RPMI7951 (cell line): ENCODE measurements at regions not wholly inside any gene's neighbourhood (a gene's known extent, or its start where the extent isn't known, plus 50 kb on each side); places are given as distances from the start of the nearest gene placed in this dataset.
"Not testable (repeated sequence)": the region's sequence is repeated elsewhere in the genome, so short reads cannot be mapped to it uniquely, and the experiment has no call there.

Source experiments
- DNase-seq: peaks from one replicate; pipeline ENCODE4 v3.0.0-alpha.2; 2012; ENCODE audit warnings: low read depth

- no peak for DNase-seq
These were observed 502.3 kb downstream of the DIRAS2 start for GRCh38 chr9:90140131-90140818.

- DNase-seq: peak; percentile 7
These were observed 500.9 kb downstream of the DIRAS2 start for GRCh38 chr9:90141723-90142122.

GRCh38 chr9:90142580-90142979 lies 500.0 kb downstream of the DIRAS2 start:
- DNase-seq: peak; percentile 18

GRCh38 chr9:90147426-90147825 lies 495.2 kb downstream of the DIRAS2 start:
- DNase-seq: no peak

GRCh38 chr9:90156318-90156717 lies 486.3 kb downstream of the DIRAS2 start:
- no peak for DNase-seq

GRCh38 chr9:90162326-90162725 lies 480.3 kb downstream of the DIRAS2 start:
- no peak for DNase-seq

GRCh38 chr9:90162819-90163218 lies 479.8 kb downstream of the DIRAS2 start:
- DNase-seq: no peak

GRCh38 chr9:90165281-90165680 lies 477.3 kb downstream of the DIRAS2 start:
- no peak for DNase-seq

GRCh38 chr9:90166374-90166773 lies 476.2 kb downstream of the DIRAS2 start:
- DNase-seq: not testable (repeated sequence)

GRCh38 chr9:90167914-90168313 lies 474.7 kb downstream of the DIRAS2 start:
- no peak for DNase-seq

- DNase-seq: no peak
These were observed 473.1 kb downstream of the DIRAS2 start for GRCh38 chr9:90169490-90169889.

GRCh38 chr9:90173935-90174334 lies 468.7 kb downstream of the DIRAS2 start:
- not testable (repeated sequence) for DNase-seq

- not testable (repeated sequence) for DNase-seq
These were observed 468.3 kb downstream of the DIRAS2 start for GRCh38 chr9:90174346-90174745.

GRCh38 chr9:90175257-90175656 lies 467.4 kb downstream of the DIRAS2 start:
- no peak for DNase-seq

GRCh38 chr9:90175865-90176264 lies 466.8 kb downstream of the DIRAS2 start:
- DNase-seq: no peak

GRCh38 chr9:90176901-90177300 lies 465.7 kb downstream of the DIRAS2 start:
- DNase-seq: no peak

GRCh38 chr9:90180381-90180780 lies 462.2 kb downstream of the DIRAS2 start:
- no peak for DNase-seq

- no peak for DNase-seq
These were observed 454.0 kb downstream of the DIRAS2 start for GRCh38 chr9:90188656-90189055.

- DNase-seq: no peak
These were observed 453.3 kb downstream of the DIRAS2 start for GRCh38 chr9:90189306-90189705.

GRCh38 chr9:90192465-90192864 lies 450.2 kb downstream of the DIRAS2 start:
- not testable (repeated sequence) for DNase-seq

GRCh38 chr9:90198956-90199355 lies 443.7 kb downstream of the DIRAS2 start:
- no peak for DNase-seq

GRCh38 chr9:90201766-90202165 lies 440.9 kb downstream of the DIRAS2 start:
- no peak for DNase-seq

- no peak for DNase-seq
These were observed 438.3 kb downstream of the DIRAS2 start for GRCh38 chr9:90204128-90204831.
